ENCODE measurements at regions not wholly inside any gene's neighbourhood (a gene's known extent, or its start where the extent isn't known, plus 50 kb on each side); places are given as distances from the start of the nearest gene placed in this dataset.
"Not testable (repeated sequence)": the region's sequence is repeated elsewhere in the genome, so short reads cannot be mapped to it uniquely, and the experiment has no call there.

GRCh38 chr5:84961193-84961592, 576.5 kb upstream of the EDIL3 start:
- no peak for DNase-seq
- Histone ChIP-seq H3K36me3 (no peaks in the 10 kb centered on the region), H3K9me3 (peaks cover 0 to 24% (median 15%) of the 10 kb centered on the region in 8 donors), H3K27me3 (replicated peaks in 1 of 7) (no peaks in the 10 kb centered on the region), H3K4me1 (no peaks in the 10 kb centered on the region), H3K27ac (no peak overlapping the region), H3K4me3 (no peak overlapping the region)
- 81 to 97% (median 88%) methylated on average over 9 of the region's 9 CpGs for whole genome bisulfite sequencing, 5 donors
- intact Hi-C loops (cut with DNase I; ENCODE audit: low total_unique reads): no loop called here
- no peak for TF ChIP-seq POLR2A (IDR thresholded peaks at IDR 0.05)
- no peak for TF ChIP-seq CTCF (IDR thresholded peaks at IDR 0.05 in 8 of 11, conservative IDR thresholded peaks at IDR 0.05 in 3 of 11)
- no peak for TF ChIP-seq POLR2AphosphoS5 (IDR thresholded peaks at IDR 0.05)

GRCh38 chr5:84961903-84962302, 577.2 kb upstream of the EDIL3 start:
- no peak for DNase-seq
- intact Hi-C loops (cut with DNase I; ENCODE audit: low total_unique reads): no loop called here
- WGBS, 5 donors: 62 to 82% (median 68%) methylated on average over 2 to 3 of the region's 3 CpGs

GRCh38 chr5:84983093-84983492, 598.4 kb upstream of the EDIL3 start:
- 48 to 70% (median 64%) methylated on average over 2 of the region's 2 CpGs for WGBS, 5 donors
- H3K9me3 ChIP-seq: no peaks in the 10 kb centered on the region
- H3K27ac ChIP-seq: no peak overlapping the region
- H3K36me3 ChIP-seq: no peaks in the 10 kb centered on the region
- no peak for DNase-seq
- no peak overlapping the region for H3K4me3 ChIP-seq
- H3K4me1 ChIP-seq: no peaks in the 10 kb centered on the region
- H3K27me3 ChIP-seq (replicated peaks in 1 of 7): no peaks in the 10 kb centered on the region
- TF ChIP-seq CTCF (IDR thresholded peaks at IDR 0.05 in 8 of 11, conservative IDR thresholded peaks at IDR 0.05 in 3 of 11): no peak
- TF ChIP-seq POLR2AphosphoS5 (IDR thresholded peaks at IDR 0.05): no peak
- TF ChIP-seq POLR2A (IDR thresholded peaks at IDR 0.05): no peak
- intact Hi-C loops (cut with DNase I; ENCODE audit: low total_unique reads): no loop called here

More at GRCh38 chr5:84961903-84962302, 577.2 kb upstream of the EDIL3 start:
- Histone ChIP-seq H3K4me1 (no peaks in the 10 kb centered on the region), H3K9me3 (peaks cover 0 to 24% (median 15%) of the 10 kb centered on the region in 8 donors), H3K27me3 (replicated peaks in 1 of 7) (no peaks in the 10 kb centered on the region), H3K4me3 (no peak overlapping the region), H3K36me3 (no peaks in the 10 kb centered on the region), H3K27ac (no peak overlapping the region)
- no peak for TF ChIP-seq POLR2AphosphoS5 (IDR thresholded peaks at IDR 0.05)

GRCh38 chr5:84985148-84985547, 600.5 kb upstream of the EDIL3 start:
- no peaks in the 10 kb centered on the region for H3K36me3 ChIP-seq
- no peaks in the 10 kb centered on the region for H3K4me1 ChIP-seq
- no peaks in the 10 kb centered on the region for H3K27me3 ChIP-seq (replicated peaks in 1 of 7)
- intact Hi-C loops (cut with DNase I; ENCODE audit: low total_unique reads): no loop called here
- TF ChIP-seq POLR2A (IDR thresholded peaks at IDR 0.05): no peak
- H3K27ac ChIP-seq: no peak overlapping the region
- no peak for DNase-seq
- H3K9me3 ChIP-seq: no peaks in the 10 kb centered on the region
- no peak overlapping the region for H3K4me3 ChIP-seq
- WGBS, 5 donors: 46 to 67% (median 57%) methylated on average over 3 of the region's 3 CpGs

GRCh38 chr5:84986688-84987087, 602.0 kb upstream of the EDIL3 start:
- TF ChIP-seq POLR2A (IDR thresholded peaks at IDR 0.05) (no peak), POLR2AphosphoS5 (IDR thresholded peaks at IDR 0.05) (no peak)
- no peak for DNase-seq
- Histone ChIP-seq H3K9me3 (no peaks in the 10 kb centered on the region), H3K27me3 (replicated peaks in 1 of 7) (no peaks in the 10 kb centered on the region), H3K4me3 (no peak overlapping the region), H3K27ac (no peak overlapping the region), H3K36me3 (no peaks in the 10 kb centered on the region), H3K4me1 (no peaks in the 10 kb centered on the region)
- WGBS, 5 donors: 73 to 91% (median 83%) methylated on average over 7 of the region's 7 CpGs
- intact Hi-C loops (cut with DNase I; ENCODE audit: low total_unique reads): no loop called here

GRCh38 chr5:85000671-85001070, 616.0 kb upstream of the EDIL3 start:
- no peaks in the 10 kb centered on the region for H3K4me1 ChIP-seq
- TF ChIP-seq CTCF (IDR thresholded peaks at IDR 0.05 in 8 of 11, conservative IDR thresholded peaks at IDR 0.05 in 3 of 11) (no peak), POLR2AphosphoS5 (IDR thresholded peaks at IDR 0.05) (no peak), POLR2A (IDR thresholded peaks at IDR 0.05) (no peak)
- DNase-seq: no peak
- no peak overlapping the region for H3K27ac ChIP-seq
- H3K27me3 ChIP-seq (replicated peaks in 1 of 7): no peaks in the 10 kb centered on the region
- H3K4me3 ChIP-seq: no peak overlapping the region
- no peaks in the 10 kb centered on the region for H3K36me3 ChIP-seq
- intact Hi-C loops (cut with DNase I; ENCODE audit: low total_unique reads): no loop called here
- peaks cover 0 to 5% (median 0%) of the 10 kb centered on the region in 8 donors for H3K9me3 ChIP-seq

- H3K27ac ChIP-seq; H3K4me1 ChIP-seq; H3K36me3 ChIP-seq; H3K4me3 ChIP-seq; DNase-seq; H3K27me3 ChIP-seq (replicated peaks in 1 of 7); intact Hi-C loops (cut with DNase I; ENCODE audit: low total_unique reads); H3K9me3 ChIP-seq: not testable (repeated sequence)
- 89 to 95% (median 90%) methylated on average over 9 of the region's 9 CpGs for WGBS, 5 donors
These were observed 617.3 kb upstream of the EDIL3 start for GRCh38 chr5:85002026-85002425.
